Fibroblast of lung (primary cell): ENCODE measurements at regions not wholly inside any gene's neighbourhood (a gene's known extent, or its start where the extent isn't known, plus 50 kb on each side); places are given as distances from the start of the nearest gene placed in this dataset.

Experiments used
- DNase-seq, 2 donors: peaks; one replicate each; pipeline versions ENCODE4 v3.0.0 to v3.0.0-alpha.2; 2010; ENCODE audit warnings: low read depth in 2 of 2
- H2AFZ ChIP-seq: 2 replicates; pipeline ENCODE4 v1.5.1; 2012; ENCODE audit warnings: low read length, control low read depth, inconsistent platforms
- H3K27ac ChIP-seq: 2 replicates; pipeline ENCODE4 v1.5.1; 2011; ENCODE audit warnings: low read length, control low read depth; ENCODE audit not compliant: insufficient read depth
- H3K27me3 ChIP-seq: 2 replicates; pipeline ENCODE4 v1.5.1; 2011; ENCODE audit warnings: mild to moderate bottlenecking, low read length; ENCODE audit not compliant: control insufficient read depth, insufficient read depth
- H3K36me3 ChIP-seq: 2 replicates; pipeline ENCODE4 v1.5.1; 2011; ENCODE audit warnings: low read length; ENCODE audit not compliant: control insufficient read depth, insufficient read depth
- H3K4me1 ChIP-seq: 2 replicates; pipeline ENCODE4 v1.5.1; 2011; ENCODE audit warnings: low read length; ENCODE audit not compliant: control insufficient read depth, insufficient read depth; ENCODE audit errors: extremely low read depth
- H3K4me2 ChIP-seq: 2 replicates; pipeline ENCODE4 v1.5.1; 2011; ENCODE audit warnings: low read length, control low read depth; ENCODE audit not compliant: insufficient read depth; ENCODE audit errors: extremely low read depth
- H3K4me3 ChIP-seq, 4 experiments: fragments of 200-600 bp in 1 of 4; sonication (generic) in 1 of 4; replicated peaks in 1 of 4; 2 replicates each; pipeline ENCODE4 v1.5.1; 2011 to 2016; ENCODE audit warnings: low read length in 4 of 4, low read depth in 3 of 4, mild to moderate bottlenecking in 3 of 4, control low read depth in 2 of 4, inconsistent platforms in 1 of 4, mixed read lengths in 1 of 4; ENCODE audit not compliant: insufficient read depth in 1 of 4; ENCODE audit errors: control extremely low read depth in 1 of 4
- H3K79me2 ChIP-seq: 2 replicates; pipeline ENCODE4 v1.5.1; 2012; ENCODE audit warnings: mild to moderate bottlenecking, low read length, inconsistent platforms; ENCODE audit not compliant: control insufficient read depth, insufficient read depth
- H3K9ac ChIP-seq: 2 replicates; pipeline ENCODE4 v1.5.1; 2011; ENCODE audit warnings: mild to moderate bottlenecking, low read length, control low read depth; ENCODE audit not compliant: insufficient read depth
- H3K9me3 ChIP-seq: 2 replicates; pipeline ENCODE4 v1.5.1; 2012; ENCODE audit warnings: low read depth, low read length; ENCODE audit not compliant: control insufficient read depth, insufficient read depth
- H4K20me1 ChIP-seq: 2 replicates; pipeline ENCODE4 v1.5.1; 2011; ENCODE audit warnings: low read length; ENCODE audit not compliant: control insufficient read depth, insufficient read depth; ENCODE audit errors: extremely low read depth
- CTCF ChIP-seq, 2 donors: IDR thresholded peaks in 1 of 2; conservative IDR thresholded peaks in 1 of 2; 1 replicate in 1 of 2; 2 replicates in 1 of 2; pipeline ENCODE4 v1.5.1; 2011 to 2012; ENCODE audit warnings: low read length in 2 of 2, control low read depth in 1 of 2, inconsistent platforms in 1 of 2, low read depth in 1 of 2, mild to moderate bottlenecking in 1 of 2
- EZH2 ChIP-seq: IDR thresholded peaks from 2 replicates; pipeline ENCODE4 v1.5.1; 2012; ENCODE audit warnings: low read length, control low read depth, mild to moderate bottlenecking; ENCODE audit errors: missing control alignments

- H2AFZ ChIP-seq, result no peak overlapping the region
- no peaks in the 10 kb centered on the region for H3K27me3 ChIP-seq
- no peaks in the 10 kb centered on the region for H3K4me1 ChIP-seq
- no peak for DNase-seq
- H3K9ac ChIP-seq, result no peak overlapping the region
- no peaks in the 10 kb centered on the region for H3K9me3 ChIP-seq
- TF ChIP-seq EZH2 (no peak), CTCF (conservative IDR thresholded peaks at IDR 0.05 in 1 of 2, IDR thresholded peaks at IDR 0.05 in 1 of 2; ENCODE audit: low read depth in 1 of 2, low read length in 2 of 2) (no peak)
- H3K4me3 ChIP-seq, result no peak overlapping the region
- H3K36me3 ChIP-seq, result no peaks in the 10 kb centered on the region
- H4K20me1 ChIP-seq, result no peaks in the 10 kb centered on the region
- no peak overlapping the region for H3K27ac ChIP-seq
- no peak overlapping the region for H3K4me2 ChIP-seq
- H3K79me2 ChIP-seq, result no peaks in the 10 kb centered on the region
Observed at GRCh38 chr13:112184851-112185371, 118.0 kb downstream of the SOX1 start.

DNA sequence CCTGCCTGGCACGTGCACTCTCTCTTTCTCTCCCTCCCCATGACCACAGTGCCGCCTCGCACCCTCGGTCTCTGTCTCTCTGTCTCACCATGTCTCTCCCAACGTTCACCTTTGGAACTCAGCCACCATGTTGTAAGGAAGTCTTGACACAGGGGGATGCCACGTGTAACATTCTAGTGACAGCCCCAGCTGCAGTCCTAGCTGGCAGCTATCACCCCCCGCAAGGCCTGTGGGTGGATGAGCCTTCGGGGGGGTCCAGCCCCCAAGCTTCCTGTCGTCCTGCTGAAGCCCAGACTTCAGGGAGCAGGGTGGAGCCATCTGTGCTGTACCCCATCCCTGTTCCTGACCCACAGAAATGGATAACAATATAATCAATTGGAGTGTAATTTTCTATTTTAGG is 118.5 kb downstream of the SOX1 start:
- no peak overlapping the region for H3K4me2 ChIP-seq
- H2AFZ ChIP-seq, result no peak overlapping the region
- H3K79me2 ChIP-seq, result no peaks in the 10 kb centered on the region
- no peaks in the 10 kb centered on the region for H4K20me1 ChIP-seq
- H3K27me3 ChIP-seq, result no peaks in the 10 kb centered on the region
- H3K27ac ChIP-seq, result no peak overlapping the region
- H3K4me1 ChIP-seq, result no peaks in the 10 kb centered on the region
- H3K36me3 ChIP-seq, result no peaks in the 10 kb centered on the region
- TF ChIP-seq CTCF (conservative IDR thresholded peaks at IDR 0.05 in 1 of 2, IDR thresholded peaks at IDR 0.05 in 1 of 2; ENCODE audit: low read depth in 1 of 2, low read length in 2 of 2) (no peak), EZH2 (no peak)
- no peak overlapping the region for H3K9ac ChIP-seq
- no peaks in the 10 kb centered on the region for H3K9me3 ChIP-seq
- no peak overlapping the region for H3K4me3 ChIP-seq
- no peak for DNase-seq

- Histone ChIP-seq H3K9ac (no peak overlapping the region), H3K4me2 (no peak overlapping the region), H3K27me3 (no peaks in the 10 kb centered on the region), H3K9me3 (no peaks in the 10 kb centered on the region), H3K27ac (no peak overlapping the region), H3K4me1 (no peaks in the 10 kb centered on the region), H3K4me3 (no peak overlapping the region), H4K20me1 (no peaks in the 10 kb centered on the region), H2AFZ (no peak overlapping the region), H3K36me3 (no peaks in the 10 kb centered on the region), H3K79me2 (no peaks in the 10 kb centered on the region)
- no peak for TF ChIP-seq EZH2
- no peak for TF ChIP-seq CTCF (conservative IDR thresholded peaks at IDR 0.05 in 1 of 2, IDR thresholded peaks at IDR 0.05 in 1 of 2; ENCODE audit: low read depth in 1 of 2, low read length in 2 of 2)
- DNase-seq, result no peak
Observed at GRCh38 chr13:112186091-112186490, 119.1 kb downstream of the SOX1 start.
